DMS 273 treated with DMSO at 0.1 percent for 48 hours (cell line): ENCODE measurements at regions not wholly inside any gene's neighbourhood (a gene's known extent, or its start where the extent isn't known, plus 50 kb on each side); places are given as distances from the start of the nearest gene placed in this dataset.
A peak's percentile ranks its signal among the peaks of the same experiment; 100 is the strongest.

Source experiments
- DNase-seq: peaks from one replicate; lab custom pipeline; 2025; lab: John Stamatoyannopoulos, UW

- DNase-seq, result no peak
These were observed 433.1 kb upstream of the HS6ST1 start for GRCh38 chr2:128751746-128752145.

- no peak for DNase-seq
These were observed 434.1 kb upstream of the HS6ST1 start for GRCh38 chr2:128752691-128753263.

GRCh38 chr2:128753321-128753720, 434.7 kb upstream of the HS6ST1 start:
- DNase-seq, result no peak

GRCh38 chr2:128753800-128754199, 435.1 kb upstream of the HS6ST1 start:
- DNase-seq, result no peak

GRCh38 chr2:128754246-128754724, 435.6 kb upstream of the HS6ST1 start:
- no peak for DNase-seq

GRCh38 chr2:128755695-128756364, 437.2 kb upstream of the HS6ST1 start:
- DNase-seq, result no peak

- DNase-seq, result peak; percentile 21
These were observed 437.7 kb upstream of the HS6ST1 start for GRCh38 chr2:128756365-128756717.

- no peak for DNase-seq
These were observed 447.1 kb upstream of the HS6ST1 start for GRCh38 chr2:128765811-128766210.

- no peak for DNase-seq
These were observed 449.4 kb upstream of the HS6ST1 start for GRCh38 chr2:128768041-128768440.

- DNase-seq, result no peak
These were observed 450.9 kb upstream of the HS6ST1 start for GRCh38 chr2:128769457-128770142.

GRCh38 chr2:128770143-128771085, 451.7 kb upstream of the HS6ST1 start:
- DNase-seq, result no peak

GRCh38 chr2:128771401-128771800, 452.7 kb upstream of the HS6ST1 start:
- no peak for DNase-seq

GRCh38 chr2:128772671-128773070, 454.0 kb upstream of the HS6ST1 start:
- DNase-seq, result no peak

GRCh38 chr2:128773641-128774319, 455.1 kb upstream of the HS6ST1 start:
- no peak for DNase-seq

GRCh38 chr2:128774320-128775216, 455.9 kb upstream of the HS6ST1 start:
- no peak for DNase-seq

- no peak for DNase-seq
These were observed 456.7 kb upstream of the HS6ST1 start for GRCh38 chr2:128775217-128775913.

- no peak for DNase-seq
These were observed 457.2 kb upstream of the HS6ST1 start for GRCh38 chr2:128775914-128776285.

GRCh38 chr2:128776461-128777195, 458.0 kb upstream of the HS6ST1 start:
- DNase-seq, result no peak
